ENCODE measurements at regions not wholly inside any gene's neighbourhood (a gene's known extent, or its start where the extent isn't known, plus 50 kb on each side); places are given as distances from the start of the nearest gene placed in this dataset.

DNA sequence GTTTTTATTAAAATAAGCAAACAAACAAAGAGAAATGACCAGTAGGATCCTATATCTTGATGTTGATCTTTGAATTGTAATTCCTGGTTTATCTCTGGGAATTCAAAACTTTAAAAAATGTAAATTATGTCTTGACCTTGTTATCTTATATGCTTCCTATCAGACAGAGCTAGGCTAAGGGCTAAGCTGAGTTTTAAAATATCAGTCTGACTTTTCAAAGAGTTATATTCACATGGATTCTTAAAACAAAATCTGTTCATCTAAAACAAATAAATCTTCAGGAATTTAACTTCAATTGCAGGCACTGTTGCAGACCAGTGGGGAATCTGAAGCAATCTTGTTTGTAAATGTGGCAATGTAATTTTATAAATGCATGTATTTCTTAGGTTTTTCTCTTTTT, 1144.1 kb downstream of the LRFN5 start:
- in situ Hi-C loops (cut with HindIII; ENCODE audit: low pct_ligation_motif_present, low sequenced_read_pairs), result no loop called here

DNA sequence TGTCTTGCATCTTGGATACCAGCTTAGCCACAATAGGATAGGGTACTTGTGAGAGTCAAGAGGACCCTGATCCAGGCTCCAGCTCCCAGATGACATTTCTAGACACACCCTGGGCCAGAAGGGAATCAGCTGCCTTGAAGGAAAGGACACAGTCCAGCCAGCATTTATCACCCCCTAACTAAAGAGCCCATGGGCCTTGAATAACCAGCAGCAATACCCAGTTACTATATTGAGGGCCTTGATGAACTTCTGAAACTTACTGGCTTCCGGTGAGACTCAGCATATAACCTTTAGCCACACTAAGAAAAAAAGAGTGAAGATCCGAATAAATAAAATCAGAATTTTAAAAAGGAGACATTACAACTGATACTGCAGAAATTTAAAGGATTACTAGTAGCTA, 1135.4 kb downstream of the LRFN5 start:
- Histone ChIP-seq H3K4me3 (ENCODE audit: low read depth, low read length) (no peak overlapping the region), H3K27me3 (replicated peaks) (no peaks in the 10 kb centered on the region), H3K36me3 (replicated peaks) (no peaks in the 10 kb centered on the region), H3K27ac (no peak overlapping the region)
- in situ Hi-C loops (cut with HindIII; ENCODE audit: low pct_ligation_motif_present, low sequenced_read_pairs), result no loop called here
- no peak for DNase-seq
- TF ChIP-seq, protein P1, sequence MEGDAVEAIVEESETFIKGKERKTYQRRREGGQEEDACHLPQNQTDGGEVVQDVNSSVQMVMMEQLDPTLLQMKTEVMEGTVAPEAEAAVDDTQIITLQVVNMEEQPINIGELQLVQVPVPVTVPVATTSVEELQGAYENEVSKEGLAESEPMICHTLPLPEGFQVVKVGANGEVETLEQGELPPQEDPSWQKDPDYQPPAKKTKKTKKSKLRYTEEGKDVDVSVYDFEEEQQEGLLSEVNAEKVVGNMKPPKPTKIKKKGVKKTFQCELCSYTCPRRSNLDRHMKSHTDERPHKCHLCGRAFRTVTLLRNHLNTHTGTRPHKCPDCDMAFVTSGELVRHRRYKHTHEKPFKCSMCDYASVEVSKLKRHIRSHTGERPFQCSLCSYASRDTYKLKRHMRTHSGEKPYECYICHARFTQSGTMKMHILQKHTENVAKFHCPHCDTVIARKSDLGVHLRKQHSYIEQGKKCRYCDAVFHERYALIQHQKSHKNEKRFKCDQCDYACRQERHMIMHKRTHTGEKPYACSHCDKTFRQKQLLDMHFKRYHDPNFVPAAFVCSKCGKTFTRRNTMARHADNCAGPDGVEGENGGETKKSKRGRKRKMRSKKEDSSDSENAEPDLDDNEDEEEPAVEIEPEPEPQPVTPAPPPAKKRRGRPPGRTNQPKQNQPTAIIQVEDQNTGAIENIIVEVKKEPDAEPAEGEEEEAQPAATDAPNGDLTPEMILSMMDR (IDR thresholded peaks at IDR 0.05; ENCODE audit: low read depth, low read length, missing control alignments), result no peak

More for the DNA sequence above, 1144.1 kb downstream of the LRFN5 start:
- DNase-seq, result no peak
- Histone ChIP-seq H3K27ac (no peak overlapping the region), H3K27me3 (replicated peaks) (no peaks in the 10 kb centered on the region), H3K36me3 (replicated peaks) (no peaks in the 10 kb centered on the region), H3K4me3 (ENCODE audit: low read depth, low read length) (no peak overlapping the region)
- TF ChIP-seq, protein P1 (IDR thresholded peaks at IDR 0.05; ENCODE audit: low read depth, low read length, missing control alignments), result no peak

DNA sequence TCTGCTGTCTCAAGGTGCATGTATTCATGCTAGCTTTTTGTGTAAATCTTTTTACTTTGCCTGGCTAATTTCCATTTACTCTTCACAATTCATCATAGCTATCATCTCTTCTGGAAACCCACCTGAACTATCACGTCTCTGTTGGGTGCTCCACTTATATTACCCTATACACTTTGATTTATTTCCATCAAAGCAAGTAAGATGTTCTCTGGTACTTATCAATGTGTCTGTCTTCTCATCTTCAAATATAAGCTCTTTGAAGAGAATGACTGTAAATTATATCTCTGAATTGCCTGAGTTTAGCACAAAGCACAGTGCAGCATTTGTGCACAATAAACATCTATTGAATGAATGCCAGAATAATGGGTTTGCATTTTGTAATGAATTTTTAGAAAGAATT, 1129.7 kb downstream of the LRFN5 start:
- Histone ChIP-seq H3K27me3 (replicated peaks) (no peaks in the 10 kb centered on the region), H3K4me3 (ENCODE audit: low read depth, low read length) (no peak overlapping the region), H3K27ac (no peak overlapping the region), H3K36me3 (replicated peaks) (no peaks in the 10 kb centered on the region)
- in situ Hi-C loops (cut with HindIII; ENCODE audit: low pct_ligation_motif_present, low sequenced_read_pairs), result no loop called here
- TF ChIP-seq, protein P1 (IDR thresholded peaks at IDR 0.05; ENCODE audit: low read depth, low read length, missing control alignments), result no peak
- DNase-seq, result no peak

- no peaks in the 10 kb centered on the region for H3K27me3 ChIP-seq (replicated peaks)
- TF ChIP-seq, protein P1 (IDR thresholded peaks at IDR 0.05; ENCODE audit: low read depth, low read length, missing control alignments), result no peak
- no peak overlapping the region for H3K27ac ChIP-seq
- no peaks in the 10 kb centered on the region for H3K36me3 ChIP-seq (replicated peaks)
- no peak for DNase-seq
- in situ Hi-C loops (cut with HindIII; ENCODE audit: low pct_ligation_motif_present, low sequenced_read_pairs), result no loop called here
- no peak overlapping the region for H3K4me3 ChIP-seq (ENCODE audit: low read depth, low read length)
Observed at GRCh38 chr14:42734041-42734440, 1127.4 kb downstream of the LRFN5 start.

DNA sequence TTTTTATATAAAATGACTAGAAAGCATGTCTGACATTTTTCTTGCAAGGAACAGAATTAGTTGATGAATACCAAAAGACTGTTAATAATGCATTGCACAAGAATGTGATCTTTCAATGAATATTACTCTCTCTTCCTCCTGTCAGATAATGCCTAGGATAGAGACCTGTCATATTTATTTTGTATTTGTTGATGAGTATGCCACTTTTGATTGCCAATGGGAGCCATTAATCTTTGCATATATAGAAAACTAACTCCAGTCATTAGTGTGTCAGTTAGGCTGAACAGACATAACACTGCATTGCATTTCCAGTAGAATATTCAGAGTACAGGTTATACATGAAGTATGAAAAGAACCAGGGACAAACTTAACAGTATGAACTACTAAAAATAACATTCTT, 1125.3 kb downstream of the LRFN5 start:
- DNase-seq, result no peak
- Histone ChIP-seq H3K27ac (no peak overlapping the region), H3K36me3 (replicated peaks) (no peaks in the 10 kb centered on the region), H3K27me3 (replicated peaks) (no peaks in the 10 kb centered on the region), H3K4me3 (ENCODE audit: low read depth, low read length) (no peak overlapping the region)
- TF ChIP-seq, protein P1 (IDR thresholded peaks at IDR 0.05; ENCODE audit: low read depth, low read length, missing control alignments), result no peak
- in situ Hi-C loops (cut with HindIII; ENCODE audit: low pct_ligation_motif_present, low sequenced_read_pairs), result no loop called here

DNA sequence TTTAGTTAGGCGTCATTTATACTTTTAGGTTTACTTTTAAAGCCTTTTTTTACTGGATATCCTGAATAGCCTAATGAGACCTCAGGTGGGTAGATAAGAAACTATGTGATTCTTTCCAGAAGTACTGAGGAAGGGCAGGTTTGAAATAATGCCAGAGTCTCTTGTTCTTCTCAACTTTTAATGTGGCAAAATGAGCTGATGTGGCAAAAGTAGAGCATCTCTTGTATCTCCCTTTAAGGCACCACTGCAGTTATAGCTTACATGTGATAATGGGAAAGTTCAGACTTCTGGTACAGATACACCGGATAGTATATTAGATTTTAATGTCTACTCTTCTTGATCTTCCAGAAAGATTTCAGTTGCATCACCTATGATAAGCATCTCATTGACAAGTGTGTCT, 1124.8 kb downstream of the LRFN5 start:
- H3K27ac ChIP-seq, result no peak overlapping the region
- H3K27me3 ChIP-seq (replicated peaks), result no peaks in the 10 kb centered on the region
- in situ Hi-C loops (cut with HindIII; ENCODE audit: low pct_ligation_motif_present, low sequenced_read_pairs), result no loop called here
- no peaks in the 10 kb centered on the region for H3K36me3 ChIP-seq (replicated peaks)
- no peak overlapping the region for H3K4me3 ChIP-seq (ENCODE audit: low read depth, low read length)
- DNase-seq, result no peak
- TF ChIP-seq, protein P1 (IDR thresholded peaks at IDR 0.05; ENCODE audit: low read depth, low read length, missing control alignments), result no peak
